SK-MEL-5 (cell line): ENCODE measurements at regions not wholly inside any gene's neighbourhood (a gene's known extent, or its start where the extent isn't known, plus 50 kb on each side); places are given as distances from the start of the nearest gene placed in this dataset.

Source experiments
- DNase-seq: peaks from one replicate; pipeline ENCODE4 v3.0.0-alpha.2; 2016; ENCODE audit warnings: low read depth, low spot score
- in situ Hi-C: cut with HindIII; loops from 2 replicates; pipeline ENCODE4 v1.10.0; 2016; ENCODE audit warnings: low sequenced_read_pairs, high pct_unique_total_duplicates, low pct_unique_long_range_greater_than_20kb

GRCh38 chr5:2009986-2010914 lies 127.5 kb upstream of the IRX4 start:
- no peak for DNase-seq
- in situ Hi-C loops = no loop called here

- in situ Hi-C loops = no loop called here
- DNase-seq = no peak
These were observed 126.3 kb upstream of the IRX4 start for GRCh38 chr5:2008851-2009629.

- no peak for DNase-seq
- in situ Hi-C loops = no loop called here
These were observed 125.3 kb upstream of the IRX4 start for GRCh38 chr5:2007878-2008501.

GRCh38 chr5:2007496-2007877 lies 124.8 kb upstream of the IRX4 start:
- no peak for DNase-seq
- in situ Hi-C loops = no loop called here

- in situ Hi-C loops = no loop called here
- DNase-seq = no peak
These were observed 124.2 kb upstream of the IRX4 start for GRCh38 chr5:2006971-2007291.

DNA sequence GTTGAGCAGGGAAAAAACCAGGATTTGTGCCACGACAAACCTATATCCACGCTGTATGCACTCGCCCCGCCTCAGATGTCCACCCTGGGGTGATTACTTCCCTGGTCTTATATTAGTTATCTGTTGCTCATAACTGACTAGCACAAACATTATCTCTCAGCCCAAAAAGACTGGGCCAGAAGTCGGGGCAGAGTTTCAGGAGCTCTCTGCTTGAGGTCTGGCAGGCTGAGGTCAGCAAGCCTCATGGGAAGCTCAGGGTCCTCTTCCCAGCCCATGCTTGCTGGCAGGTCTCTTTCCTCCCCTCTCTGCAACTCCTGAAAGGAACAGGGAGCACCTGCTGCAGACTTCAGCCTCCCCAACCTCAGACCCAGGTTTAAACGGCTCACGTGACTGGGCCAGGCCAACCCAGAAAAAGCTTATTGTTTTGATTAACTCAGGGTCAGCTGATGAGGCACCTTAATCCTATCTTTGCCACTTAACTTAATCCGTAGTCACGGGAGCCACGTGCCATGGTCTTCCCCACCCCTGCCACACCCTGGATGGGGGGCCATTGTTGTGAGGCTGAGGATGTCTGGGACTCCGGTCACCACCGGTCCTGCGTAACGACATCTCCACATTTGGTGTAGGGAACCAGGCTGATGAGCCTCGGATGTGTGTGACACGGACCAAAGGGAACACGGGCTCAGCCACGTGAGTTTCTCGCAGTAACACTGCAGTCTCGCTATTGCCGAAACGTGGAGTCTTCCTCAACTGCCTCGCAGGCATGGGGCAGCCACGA lies 123.7 kb upstream of the IRX4 start:
- in situ Hi-C loops = no loop called here
- no peak for DNase-seq

- in situ Hi-C loops = no loop called here
- DNase-seq = no peak
These were observed 122.6 kb upstream of the IRX4 start for GRCh38 chr5:2005101-2006041.

GRCh38 chr5:2003690-2004365 lies 121.1 kb upstream of the IRX4 start:
- in situ Hi-C loops = no loop called here
- DNase-seq = no peak

GRCh38 chr5:2003206-2003605 lies 120.5 kb upstream of the IRX4 start:
- in situ Hi-C loops = no loop called here
- no peak for DNase-seq

- in situ Hi-C loops = no loop called here
- no peak for DNase-seq
These were observed 118.6 kb upstream of the IRX4 start for GRCh38 chr5:2001300-2001699.

DNA sequence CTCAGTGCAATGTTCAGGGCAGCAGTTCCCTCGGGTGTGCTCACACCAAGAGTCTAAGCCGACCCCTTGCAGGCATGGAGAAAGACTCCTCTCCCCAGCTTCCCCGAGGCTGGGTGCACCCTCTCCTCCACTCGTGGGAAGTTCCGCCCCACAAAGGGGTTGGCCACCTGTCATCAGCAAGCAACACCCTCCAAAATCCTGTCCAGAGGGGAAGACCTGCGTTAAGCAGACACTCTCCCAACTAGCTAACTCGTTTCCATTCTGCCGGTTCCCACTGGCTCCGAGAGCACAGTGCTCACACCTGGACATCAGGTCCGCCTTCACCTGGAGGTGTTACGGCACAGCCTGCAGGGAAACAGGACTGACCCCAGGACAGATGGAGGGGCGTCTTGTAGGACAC lies 117.9 kb upstream of the IRX4 start:
- in situ Hi-C loops = no loop called here

DNA sequence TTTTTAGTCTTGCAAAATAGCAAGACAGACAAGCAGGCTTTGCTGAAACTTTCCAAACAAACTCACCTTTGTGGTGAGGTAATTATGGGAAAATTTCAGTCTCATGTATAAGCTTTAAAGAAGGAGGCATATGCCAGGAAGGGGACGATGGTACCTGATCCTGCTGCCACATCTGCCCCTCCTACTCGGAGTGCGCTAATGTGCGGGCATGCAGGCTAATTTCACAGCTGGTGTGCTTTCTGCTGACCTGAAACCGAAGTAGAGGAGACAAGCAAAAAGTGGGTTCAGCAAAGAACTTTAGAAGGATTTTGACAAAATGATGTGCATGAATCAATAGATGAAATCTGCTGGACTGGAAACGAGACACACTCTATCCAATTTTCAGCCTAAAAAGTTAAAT lies 117.1 kb upstream of the IRX4 start:
- in situ Hi-C loops = no loop called here
- DNase-seq = no peak

More for the DNA sequence above, 117.9 kb upstream of the IRX4 start:
- no peak for DNase-seq

GRCh38 chr5:1998716-1999317 lies 116.1 kb upstream of the IRX4 start:
- no peak for DNase-seq
- in situ Hi-C loops = no loop called here

DNA sequence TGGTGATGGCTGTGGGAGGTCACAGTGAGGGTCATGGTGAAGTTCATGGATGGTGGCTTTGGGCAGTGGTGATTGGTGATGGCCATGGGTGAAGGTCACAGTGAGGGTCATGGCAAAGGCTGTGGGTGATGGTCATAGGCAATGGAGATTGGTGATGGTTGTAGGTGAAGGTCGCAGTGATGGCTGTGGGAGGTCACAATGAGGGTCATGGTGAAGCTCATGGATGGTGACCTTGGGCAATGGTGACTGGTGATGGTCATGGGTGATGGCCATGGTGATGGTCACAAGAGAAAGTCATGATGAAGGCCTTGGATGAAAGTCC lies 115.6 kb upstream of the IRX4 start:
- in situ Hi-C loops = no loop called here
- DNase-seq = no peak

- DNase-seq = no peak
- in situ Hi-C loops = no loop called here
These were observed 115.1 kb upstream of the IRX4 start for GRCh38 chr5:1997640-1998347.

GRCh38 chr5:1995491-1995890 lies 112.8 kb upstream of the IRX4 start:
- in situ Hi-C loops = no loop called here

More at GRCh38 chr5:1995491-1995890, 112.8 kb upstream of the IRX4 start:
- no peak for DNase-seq
